K562 (cell line): ENCODE measurements at regions not wholly inside any gene's neighbourhood (a gene's known extent, or its start where the extent isn't known, plus 50 kb on each side); places are given as distances from the start of the nearest gene placed in this dataset.

Experiments
- ATAC-seq: fragments of 200-7000 bp; cut with Tn5 transposase; 3 replicates; pipeline ENCODE4 v1.9.1; 2020; ENCODE audit warnings: moderate library complexity
- BruUV-seq: library from RNA; stranded (reverse); fragments of 400-500 nt; replicated peaks from 2 replicates; lab custom pipeline; 2021; lab: Mats Ljungman, UMichigan
- CTCF ChIA-PET: fragments of 300-600 bp; formaldehyde crosslinking; extraction: SDS; loops from one replicate; lab custom pipeline; 2021; ENCODE audit warnings: low intra/inter-chr PET ratio; lab: Yijun Ruan, JAX
- POLR2A ChIA-PET: fragments of 300-600, 350-650 bp; sonication (Branson Sonifier 250); formaldehyde crosslinking; extraction: SDS; loops from one replicate; lab custom pipeline; 2021; ENCODE audit warnings: antibody characterized with exemption, inconsistent platforms; lab: Yijun Ruan, JAX
- DNase-seq, 4 experiments: peaks; one replicate each; pipeline versions ENCODE4 v3.0.0 to v3.0.0-alpha.2; 2011 to 2018; ENCODE audit warnings: low spot score in 3 of 4, mixed read lengths in 3 of 4; ENCODE audit errors: extremely low read depth in 1 of 4
- FAIRE-seq: peaks from 2 replicates; lab custom pipeline; 2011; peaks lifted over from hg19 to GRCh38; lab: Jason Lieb, UNC
- H2AFZ ChIP-seq: 2 replicates; pipeline ENCODE4 v1.6.0; 2011; ENCODE audit warnings: low read depth, low read length, control low read depth, inconsistent platforms
- H3K27ac ChIP-seq: fragments of 200-600 bp; 3 replicates; pipeline ENCODE4 v1.8.0; 2011; ENCODE audit warnings: low read depth, mild to moderate bottlenecking, control low read depth, inconsistent platforms, low read length, moderate library complexity, mixed read lengths; ENCODE audit errors: extremely low read depth
- H3K27me3 ChIP-seq, 2 experiments: fragments of 300-600 bp in 1 of 2; 2 replicates in 1 of 2; 3 replicates in 1 of 2; pipeline versions ENCODE4 v1.6.0 to v1.8.0; 2011; ENCODE audit warnings: inconsistent platforms in 2 of 2, low read length in 2 of 2, mild to moderate bottlenecking in 1 of 2, mixed read lengths in 1 of 2, moderate library complexity in 1 of 2; ENCODE audit not compliant: control insufficient read depth in 2 of 2, insufficient read depth in 2 of 2
- H3K36me3 ChIP-seq: fragments of 300-600 bp; 3 replicates; pipeline ENCODE4 v1.8.0; 2011; ENCODE audit warnings: mild to moderate bottlenecking, low read length, inconsistent platforms; ENCODE audit not compliant: control insufficient read depth, insufficient read depth
- H3K4me1 ChIP-seq, 2 experiments: fragments of 200-600 bp in 1 of 2; replicated peaks in 1 of 2; 2 replicates in 1 of 2; 3 replicates in 1 of 2; pipeline versions ENCODE4 v1.5.1 to v1.8.0; 2011; ENCODE audit warnings: inconsistent platforms in 2 of 2, low read length in 2 of 2, mild to moderate bottlenecking in 1 of 2, mixed read lengths in 1 of 2, moderate library complexity in 1 of 2; ENCODE audit not compliant: control insufficient read depth in 2 of 2, insufficient read depth in 2 of 2
- H3K4me2 ChIP-seq: 2 replicates; pipeline ENCODE4 v1.6.1; 2011; ENCODE audit warnings: low read length, control low read depth, inconsistent platforms, mixed read lengths; ENCODE audit not compliant: insufficient read depth
- H3K4me3 ChIP-seq: fragments of 200-600 bp; sonication (generic), shearing (Covaris generic); 2 replicates; pipeline ENCODE4 v1.5.1; 2016; ENCODE audit warnings: control low read depth, inconsistent platforms
- H3K79me2 ChIP-seq: fragments of 200-600 bp; 3 replicates; pipeline ENCODE4 v1.8.0; 2011; ENCODE audit warnings: low read length, inconsistent platforms; ENCODE audit not compliant: control insufficient read depth, insufficient read depth
- H3K9ac ChIP-seq, 2 experiments: 2 replicates each; pipeline versions ENCODE4 v1.6.0 to v1.6.1; 2011; ENCODE audit warnings: low read depth in 2 of 2, low read length in 2 of 2, control low read depth in 1 of 2, inconsistent platforms in 1 of 2, mild to moderate bottlenecking in 1 of 2, mixed read lengths in 1 of 2; ENCODE audit not compliant: insufficient read depth in 1 of 2
- H3K9me1 ChIP-seq: one replicate; pipeline ENCODE4 v1.6.0; 2011; ENCODE audit warnings: inconsistent platforms, mild to moderate bottlenecking, low read length, moderate library complexity; ENCODE audit not compliant: control insufficient read depth, insufficient read depth
- H3K9me3 ChIP-seq: replicated peaks from 2 replicates; pipeline ENCODE4 v1.5.1; 2011; ENCODE audit warnings: low read depth, low read length, inconsistent platforms; ENCODE audit not compliant: control insufficient read depth, insufficient read depth
- H4K20me1 ChIP-seq: replicated peaks from 2 replicates; pipeline ENCODE4 v1.6.1; 2011; ENCODE audit warnings: low read length, inconsistent platforms, mixed read lengths; ENCODE audit not compliant: control insufficient read depth, insufficient read depth
- C11orf30 ChIP-seq: fragments of 450-650 bp; IDR thresholded peaks from 2 replicates; pipeline ENCODE4 v1.6.1; 2016; ENCODE audit warnings: low read depth, mild to moderate bottlenecking
- ESRRB ChIP-seq: fragments of 250-450 bp; sonication (Bioruptor Pico); IDR thresholded peaks from 2 replicates; pipeline ENCODE4 v1.5.0; 2020; ENCODE audit warnings: mild to moderate bottlenecking, moderate library complexity, borderline replicate concordance
- FOXP1 ChIP-seq: sonication (generic); formaldehyde crosslinking; IDR thresholded peaks from 2 replicates; pipeline ENCODE4 v1.8.0; 2022; ENCODE audit warnings: mild to moderate bottlenecking, missing genetic modification reagents
- HEY1 ChIP-seq: fragments of 250-450 bp; sonication (Bioruptor Pico); IDR thresholded peaks from 2 replicates; pipeline ENCODE4 v1.5.0; 2020; ENCODE audit warnings: mild to moderate bottlenecking, moderate library complexity, borderline replicate concordance
- KAT7 ChIP-seq: sonication (generic); formaldehyde crosslinking; IDR thresholded peaks from 2 replicates; pipeline ENCODE4 v1.8.0; 2022; ENCODE audit warnings: missing genetic modification reagents, mild to moderate bottlenecking, borderline replicate concordance
- RCOR1 ChIP-seq, 2 experiments: IDR thresholded peaks; 2 replicates each; pipeline ENCODE4 v1.6.1; 2012; ENCODE audit warnings: low read depth in 2 of 2, low read length in 2 of 2, borderline replicate concordance in 1 of 2, improper control_type of control experiment in 1 of 2
- SMARCA4 ChIP-seq: fragments of 450-650 bp; IDR thresholded peaks from 2 replicates; pipeline ENCODE4 v1.6.1; 2016
- TAF1 ChIP-seq: IDR thresholded peaks from 2 replicates; pipeline ENCODE4 v1.6.1; 2011; ENCODE audit warnings: mild to moderate bottlenecking, low read length, moderate library complexity; ENCODE audit not compliant: insufficient read depth, control insufficient read depth, severe bottlenecking; ENCODE audit errors: extremely low read depth
- U2AF1 ChIP-seq: fragments of 200-400 bp; formaldehyde crosslinking; optimal IDR thresholded peaks from 2 replicates; pipeline ENCODE3; 2017; ENCODE audit warnings: mild to moderate bottlenecking, low read depth, low read length, moderate library complexity
- WGBS: fragments of 100-300 bp; shearing (Covaris generic); methylation state at CpG from one replicate; pipeline ENCODE4 v1.1.6; 2016; ENCODE audit warnings: low coverage, mixed read lengths; ENCODE audit not compliant: insufficient coverage; ENCODE audit errors: missing lambda C conversion rate; 5-methylcytosine and 5-hydroxymethylcytosine counted together
- in situ Hi-C: fragments of 300-500 bp; cut with MboI; formaldehyde crosslinking; loops from 4 replicates; pipeline ENCODE4 v1.15.0; 2018; ENCODE audit warnings: inconsistent platforms, mixed read lengths
- intact Hi-C: fragments of 100-400 bp; cut with micrococcal nuclease; formaldehyde crosslinking; loops from 2 replicates; pipeline ENCODE4 v1.14.2; 2022
- TF ChIP-seq, protein P1 (sequence below): fragments of 250-450 bp; sonication (Bioruptor Pico); IDR thresholded peaks from 2 replicates; pipeline ENCODE4 v1.5.0; 2021; ENCODE audit warnings: mild to moderate bottlenecking, borderline replicate concordance
- TF ChIP-seq, protein P2 (sequence below): fragments of 450-650 bp; conservative IDR thresholded peaks from 2 replicates; pipeline ENCODE4 v1.6.1; 2016; ENCODE audit warnings: missing genetic modification characterization, low read depth, mild to moderate bottlenecking, control low read depth, missing compliant biosample characterization
- TF ChIP-seq, protein P3 (sequence below): fragments of 200-400 bp; formaldehyde crosslinking; IDR thresholded peaks from 2 replicates; pipeline ENCODE4 v1.6.1; 2017; ENCODE audit warnings: mild to moderate bottlenecking, low read depth, low read length, moderate library complexity

GRCh38 chr1:229133811-229134210 lies 137.1 kb upstream of the RAB4A start:
- in situ Hi-C loops, result no loop called here
- Histone ChIP-seq H3K36me3 (no peaks in the 10 kb centered on the region), H3K4me2 (no peak overlapping the region), H3K27me3 (peaks cover 5 to 21% of the 10 kb centered on the region in 2 experiments; a peak in 4 of 5 replicates), H3K4me3 (no peak overlapping the region), H3K9me1 (no peaks in the 10 kb centered on the region), H3K9ac (no peak overlapping the region), H3K27ac (no peak overlapping the region), H2AFZ (no peak overlapping the region), H3K4me1 (no peaks in the 10 kb centered on the region), H4K20me1 (no peaks in the 10 kb centered on the region), H3K79me2 (no peaks in the 10 kb centered on the region), H3K9me3 (no peaks in the 10 kb centered on the region)
- ChIA-PET POLR2A (interaction anchor here (0.6 kb wide), 1 partner anchor 13 kb away, joined by 3 read pairs; no protein-coding TSS in a partner anchor), CTCF (no interaction called here)
- intact Hi-C loops, result no loop called here
- FAIRE-seq, result no peak
- DNase-seq, result no peak
- TF ChIP-seq, protein P1, sequence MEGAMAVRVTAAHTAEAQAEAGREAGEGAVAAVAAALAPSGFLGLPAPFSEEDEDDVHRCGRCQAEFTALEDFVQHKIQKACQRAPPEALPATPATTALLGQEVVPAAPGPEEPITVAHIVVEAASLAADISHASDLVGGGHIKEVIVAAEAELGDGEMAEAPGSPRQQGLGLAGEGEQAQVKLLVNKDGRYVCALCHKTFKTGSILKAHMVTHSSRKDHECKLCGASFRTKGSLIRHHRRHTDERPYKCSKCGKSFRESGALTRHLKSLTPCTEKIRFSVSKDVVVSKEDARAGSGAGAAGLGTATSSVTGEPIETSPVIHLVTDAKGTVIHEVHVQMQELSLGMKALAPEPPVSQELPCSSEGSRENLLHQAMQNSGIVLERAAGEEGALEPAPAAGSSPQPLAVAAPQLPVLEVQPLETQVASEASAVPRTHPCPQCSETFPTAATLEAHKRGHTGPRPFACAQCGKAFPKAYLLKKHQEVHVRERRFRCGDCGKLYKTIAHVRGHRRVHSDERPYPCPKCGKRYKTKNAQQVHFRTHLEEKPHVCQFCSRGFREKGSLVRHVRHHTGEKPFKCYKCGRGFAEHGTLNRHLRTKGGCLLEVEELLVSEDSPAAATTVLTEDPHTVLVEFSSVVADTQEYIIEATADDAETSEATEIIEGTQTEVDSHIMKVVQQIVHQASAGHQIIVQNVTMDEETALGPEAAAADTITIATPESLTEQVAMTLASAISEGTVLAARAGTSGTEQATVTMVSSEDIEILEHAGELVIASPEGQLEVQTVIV, result no peak
- TF ChIP-seq, protein P2, sequence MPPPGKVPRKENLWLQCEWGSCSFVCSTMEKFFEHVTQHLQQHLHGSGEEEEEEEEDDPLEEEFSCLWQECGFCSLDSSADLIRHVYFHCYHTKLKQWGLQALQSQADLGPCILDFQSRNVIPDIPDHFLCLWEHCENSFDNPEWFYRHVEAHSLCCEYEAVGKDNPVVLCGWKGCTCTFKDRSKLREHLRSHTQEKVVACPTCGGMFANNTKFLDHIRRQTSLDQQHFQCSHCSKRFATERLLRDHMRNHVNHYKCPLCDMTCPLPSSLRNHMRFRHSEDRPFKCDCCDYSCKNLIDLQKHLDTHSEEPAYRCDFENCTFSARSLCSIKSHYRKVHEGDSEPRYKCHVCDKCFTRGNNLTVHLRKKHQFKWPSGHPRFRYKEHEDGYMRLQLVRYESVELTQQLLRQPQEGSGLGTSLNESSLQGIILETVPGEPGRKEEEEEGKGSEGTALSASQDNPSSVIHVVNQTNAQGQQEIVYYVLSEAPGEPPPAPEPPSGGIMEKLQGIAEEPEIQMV (tag), result no peak
- TF ChIP-seq SMARCA4 (no peak), KAT7 (no peak), RCOR1 (IDR thresholded peaks at IDR 0.05; ENCODE audit: borderline replicate concordance in 1 of 2, low read depth in 2 of 2, low read length in 2 of 2) (no peak), FOXP1 (no peak), U2AF1 (no peak), C11orf30 (no peak), TAF1 (no peak), ESRRB (no peak), HEY1 (CRISPR knock-in tag) (no peak)
- TF ChIP-seq, protein P3, sequence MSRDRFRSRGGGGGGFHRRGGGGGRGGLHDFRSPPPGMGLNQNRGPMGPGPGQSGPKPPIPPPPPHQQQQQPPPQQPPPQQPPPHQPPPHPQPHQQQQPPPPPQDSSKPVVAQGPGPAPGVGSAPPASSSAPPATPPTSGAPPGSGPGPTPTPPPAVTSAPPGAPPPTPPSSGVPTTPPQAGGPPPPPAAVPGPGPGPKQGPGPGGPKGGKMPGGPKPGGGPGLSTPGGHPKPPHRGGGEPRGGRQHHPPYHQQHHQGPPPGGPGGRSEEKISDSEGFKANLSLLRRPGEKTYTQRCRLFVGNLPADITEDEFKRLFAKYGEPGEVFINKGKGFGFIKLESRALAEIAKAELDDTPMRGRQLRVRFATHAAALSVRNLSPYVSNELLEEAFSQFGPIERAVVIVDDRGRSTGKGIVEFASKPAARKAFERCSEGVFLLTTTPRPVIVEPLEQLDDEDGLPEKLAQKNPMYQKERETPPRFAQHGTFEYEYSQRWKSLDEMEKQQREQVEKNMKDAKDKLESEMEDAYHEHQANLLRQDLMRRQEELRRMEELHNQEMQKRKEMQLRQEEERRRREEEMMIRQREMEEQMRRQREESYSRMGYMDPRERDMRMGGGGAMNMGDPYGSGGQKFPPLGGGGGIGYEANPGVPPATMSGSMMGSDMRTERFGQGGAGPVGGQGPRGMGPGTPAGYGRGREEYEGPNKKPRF, result no peak
- WGBS, result 0% methylated on average over 1 of the region's 1 CpG
- BruUV-seq, result no TSS peak
- ATAC-seq, result no peak
